ENCODE measurements at regions not wholly inside any gene's neighbourhood (a gene's known extent, or its start where the extent isn't known, plus 50 kb on each side); places are given as distances from the start of the nearest gene placed in this dataset.
"Not testable (repeated sequence)": the region's sequence is repeated elsewhere in the genome, so short reads cannot be mapped to it uniquely, and the experiment has no call there.

DNA sequence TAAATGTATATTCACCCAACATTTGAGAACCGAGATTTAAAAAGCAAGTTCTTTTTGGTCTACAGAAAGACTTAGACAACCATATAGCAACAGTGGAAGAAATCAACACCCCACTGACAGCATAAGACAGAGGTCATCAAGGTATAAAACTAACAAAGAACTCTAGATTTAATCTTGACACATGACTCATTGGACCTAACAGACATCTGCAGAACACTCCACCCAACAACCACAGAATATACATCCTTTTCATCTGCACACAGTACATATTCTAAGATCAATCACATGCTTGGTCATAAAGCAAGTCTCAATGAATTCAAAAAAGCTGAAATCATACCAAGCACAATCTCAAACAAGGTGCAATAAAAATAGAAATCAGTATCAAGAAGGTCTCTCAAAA is 65.8 kb downstream of the SPIN4 start:
- DNase-seq (ENCODE audit: extremely low read depth, low read depth) = no peak

DNA sequence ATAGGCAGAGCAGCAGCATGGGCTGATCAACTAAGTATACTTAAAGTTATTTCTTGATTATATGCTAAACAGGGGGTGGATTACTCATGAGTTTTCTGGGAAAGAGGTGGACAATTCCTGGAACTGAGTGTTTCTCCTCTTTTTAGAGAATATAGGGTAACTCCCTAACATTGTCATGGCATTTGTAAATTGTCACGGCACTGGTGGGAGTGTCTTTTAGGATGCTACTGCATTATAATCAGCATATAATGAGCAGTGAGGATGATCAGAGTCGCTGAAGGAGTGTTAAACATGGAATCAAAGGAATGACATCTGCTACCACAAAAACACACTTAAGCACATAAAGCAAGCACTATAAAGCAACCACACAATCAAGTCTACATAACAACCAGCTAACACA is 66.5 kb downstream of the SPIN4 start:
- DNase-seq (ENCODE audit: extremely low read depth, low read depth) = no peak

DNA sequence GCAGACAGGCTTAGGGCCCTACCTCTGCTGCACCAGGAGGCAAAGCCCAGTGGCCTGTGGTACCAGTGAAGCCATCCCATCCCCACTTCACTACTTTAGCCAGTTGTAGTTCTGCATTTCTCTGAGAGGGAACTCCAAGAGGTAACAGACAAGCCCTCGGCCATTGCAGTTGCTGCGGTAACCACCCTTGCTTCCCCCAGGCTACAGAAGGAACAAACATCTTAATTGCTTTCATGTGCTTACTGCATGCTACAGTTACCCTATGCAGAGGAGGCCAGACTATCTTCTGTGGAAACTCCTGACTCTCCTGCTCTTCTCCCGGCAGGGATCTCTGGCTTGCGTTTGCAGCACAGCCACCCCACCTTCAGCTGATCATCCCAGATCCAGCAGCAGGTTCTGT is 67.8 kb downstream of the SPIN4 start:
- no peak for DNase-seq (ENCODE audit: extremely low read depth, low read depth)

DNA sequence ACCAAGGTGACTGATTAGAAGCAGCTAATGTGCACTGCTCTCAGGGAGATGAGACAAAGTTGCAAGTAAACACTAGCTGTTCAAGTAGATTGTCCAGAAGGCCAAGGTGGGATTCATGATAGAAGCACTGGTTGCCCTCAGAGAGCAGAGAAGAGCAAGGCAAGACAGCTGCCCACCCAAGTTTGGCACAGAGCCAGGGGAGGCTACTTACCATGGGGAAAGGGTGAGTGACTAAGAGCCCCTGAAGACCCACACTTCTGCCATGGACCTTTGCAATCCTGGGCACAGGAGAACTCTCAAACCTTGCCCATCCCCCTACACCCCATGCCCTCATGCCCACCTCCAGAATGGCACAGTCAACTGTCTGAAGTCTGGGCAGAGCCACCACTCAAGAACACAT is 68.3 kb downstream of the SPIN4 start:
- no peak for DNase-seq (ENCODE audit: extremely low read depth, low read depth)

DNA sequence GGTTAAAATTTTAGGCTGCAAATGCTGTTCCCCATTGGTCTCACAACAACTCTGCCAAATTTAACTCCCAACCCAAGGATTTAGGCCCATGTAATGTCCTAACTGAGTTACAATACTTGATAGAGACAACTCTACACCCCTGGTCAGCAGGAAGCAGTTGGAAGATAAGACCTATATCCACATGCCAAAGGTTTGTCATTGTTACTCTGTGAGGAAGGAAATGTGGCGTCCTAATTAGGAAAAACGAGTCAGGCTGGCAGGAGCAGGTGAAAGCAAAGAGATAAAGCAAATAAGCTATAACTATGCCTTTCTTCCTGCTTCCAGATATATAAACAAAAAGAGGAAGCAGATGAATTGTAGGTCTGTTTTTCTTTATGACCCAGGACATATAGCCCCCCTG is 69.1 kb downstream of the SPIN4 start:
- DNase-seq (ENCODE audit: extremely low read depth, low read depth) = no peak

DNA sequence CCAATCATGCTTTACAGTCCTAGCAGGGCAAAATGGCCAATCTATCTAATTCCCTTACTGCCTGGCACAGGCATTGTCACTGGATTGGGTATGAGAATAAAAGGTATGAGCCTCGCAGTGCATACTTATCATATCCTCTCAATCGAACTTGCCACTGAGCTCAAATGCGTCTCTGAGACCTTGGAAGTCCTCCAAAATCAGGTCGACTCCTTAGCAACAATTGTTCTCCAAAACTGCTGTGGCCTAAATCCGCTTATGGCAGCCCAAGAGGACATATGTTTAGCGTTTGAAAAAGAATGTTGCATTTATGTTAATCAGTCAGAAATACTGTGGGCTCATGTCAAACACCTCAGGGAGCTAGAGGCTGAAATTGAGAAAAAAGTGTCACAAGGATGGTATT is 69.7 kb downstream of the SPIN4 start:
- no peak for DNase-seq (ENCODE audit: extremely low read depth, low read depth)

DNA sequence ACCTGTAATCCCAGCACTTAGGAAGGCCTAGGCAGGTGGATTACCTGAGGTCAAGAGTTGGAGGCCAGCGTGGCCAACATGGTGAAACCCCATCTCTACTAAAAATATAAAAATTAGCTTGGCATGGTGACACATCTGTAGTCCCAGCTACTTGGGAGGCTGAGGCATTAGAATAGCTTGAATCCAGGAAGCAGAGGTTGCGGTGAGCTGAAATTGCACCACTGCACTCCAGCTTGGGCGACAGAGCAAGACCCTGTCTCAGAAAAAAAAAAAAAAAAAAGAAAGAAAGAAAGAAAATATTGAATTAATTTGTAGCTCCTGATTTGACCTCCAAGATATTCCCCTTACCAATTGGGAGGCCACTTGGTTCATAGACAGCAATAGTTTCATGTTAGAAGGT is 73.7 kb downstream of the SPIN4 start:
- not testable (repeated sequence) for DNase-seq (ENCODE audit: extremely low read depth, low read depth)

DNA sequence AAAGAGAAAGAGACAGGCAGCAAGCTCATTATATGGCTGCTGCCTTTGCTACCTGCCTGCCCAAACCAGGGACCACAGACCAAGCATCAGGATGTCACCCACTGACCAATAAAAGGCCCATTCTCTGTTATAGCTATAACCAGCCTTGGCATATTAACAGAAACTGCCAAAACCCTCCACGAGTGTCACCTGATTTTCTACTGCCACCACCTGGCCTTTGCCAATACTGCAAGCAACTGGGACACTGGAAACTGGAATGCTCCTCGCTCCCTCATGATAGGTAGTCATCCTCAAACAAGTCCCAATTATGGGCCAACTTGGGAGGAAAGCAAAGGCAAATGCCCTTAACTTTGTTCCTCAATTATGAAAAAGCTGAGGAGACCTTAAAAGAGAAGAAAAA is 76.0 kb downstream of the SPIN4 start:
- DNase-seq (ENCODE audit: extremely low read depth, low read depth) = peak; percentile 8

DNA sequence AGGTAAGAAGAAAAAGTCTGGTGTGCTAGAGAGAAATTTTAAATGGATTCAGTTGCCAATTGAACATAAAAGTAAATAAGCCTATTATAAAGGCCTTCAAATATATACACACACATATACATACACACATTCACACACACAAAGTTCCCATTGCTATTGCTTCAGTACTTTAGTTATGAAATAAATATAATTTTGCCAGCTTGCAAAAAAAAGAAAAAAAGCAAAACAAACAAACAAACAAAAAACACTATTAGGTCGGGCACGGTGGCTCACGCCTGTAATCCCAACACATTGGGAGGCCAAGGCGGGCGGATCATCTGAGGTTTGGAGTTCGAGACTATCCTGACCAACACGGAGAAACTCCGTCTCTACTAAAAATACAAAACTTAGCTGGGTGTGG is 80.3 kb downstream of the SPIN4 start:
- DNase-seq (ENCODE audit: extremely low read depth, low read depth) = no peak

DNA sequence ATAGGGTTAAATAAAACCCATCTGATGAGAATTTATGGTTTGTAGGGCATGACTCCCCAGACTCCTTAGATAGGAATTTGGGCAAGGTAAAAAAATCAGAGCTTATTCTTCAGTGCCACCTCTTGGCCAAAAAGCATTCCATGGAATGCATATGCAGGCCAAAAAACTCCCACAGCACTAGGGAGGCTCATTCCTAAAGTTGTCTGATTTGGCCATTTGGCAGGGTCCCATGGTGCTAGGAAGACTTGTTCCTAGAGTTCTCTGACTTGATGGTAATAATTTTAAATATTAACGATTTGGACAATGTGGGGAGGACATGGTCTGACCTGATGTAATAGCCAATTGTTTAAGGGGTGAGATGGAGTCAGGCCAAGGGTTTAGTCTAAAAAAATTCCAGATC is 93.0 kb downstream of the SPIN4 start:
- no peak for DNase-seq (ENCODE audit: extremely low read depth, low read depth)

DNA sequence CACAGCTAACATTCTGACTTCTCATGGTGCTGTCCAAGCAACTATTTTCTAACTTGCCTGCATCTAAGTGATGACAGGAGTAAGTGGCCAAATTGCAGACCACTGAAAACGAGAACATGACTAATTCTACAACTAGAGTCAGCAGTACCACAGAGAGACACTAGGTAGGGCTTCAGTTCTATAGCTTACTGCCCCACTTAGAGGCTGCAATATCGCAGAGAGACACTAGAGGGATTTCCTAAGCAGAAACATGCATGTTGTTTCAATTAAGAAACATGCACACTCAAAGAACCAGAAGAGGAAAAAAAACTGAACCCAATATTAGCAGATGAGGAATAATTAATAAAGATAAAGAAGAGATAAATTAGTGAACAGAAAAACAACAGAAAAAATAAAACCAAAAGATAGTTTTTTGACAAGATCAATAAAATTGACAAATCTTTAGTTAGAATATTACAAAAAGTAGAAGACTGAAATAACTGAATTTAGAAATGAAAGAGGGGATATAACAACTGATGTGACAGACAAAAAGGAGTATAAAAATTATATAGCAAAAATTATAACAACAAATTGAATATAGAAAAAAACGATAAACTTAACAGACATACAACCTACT is 100.8 kb downstream of the SPIN4 start:
- DNase-seq (ENCODE audit: extremely low read depth, low read depth) = peak; percentile 60

DNA sequence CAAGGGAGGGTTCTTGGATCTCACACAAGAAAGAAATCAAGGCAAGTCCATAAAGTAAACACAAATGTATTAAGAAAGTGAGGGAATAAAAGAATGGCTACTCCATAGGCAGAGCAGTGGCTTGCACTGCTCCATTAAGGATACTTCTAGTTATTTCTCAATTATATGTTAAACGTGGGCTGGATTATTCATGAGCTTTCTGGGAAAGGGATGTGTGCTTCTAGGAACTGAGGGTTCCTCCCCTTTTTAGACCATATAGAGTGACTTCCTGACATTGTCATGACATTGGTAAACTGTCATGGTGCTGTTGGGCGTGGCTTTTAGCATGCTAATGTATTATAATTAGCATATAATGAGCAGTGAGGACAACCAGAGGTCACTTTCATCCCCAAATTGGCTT is 108.4 kb downstream of the SPIN4 start:
- not testable (repeated sequence) for DNase-seq (ENCODE audit: extremely low read depth, low read depth)

DNA sequence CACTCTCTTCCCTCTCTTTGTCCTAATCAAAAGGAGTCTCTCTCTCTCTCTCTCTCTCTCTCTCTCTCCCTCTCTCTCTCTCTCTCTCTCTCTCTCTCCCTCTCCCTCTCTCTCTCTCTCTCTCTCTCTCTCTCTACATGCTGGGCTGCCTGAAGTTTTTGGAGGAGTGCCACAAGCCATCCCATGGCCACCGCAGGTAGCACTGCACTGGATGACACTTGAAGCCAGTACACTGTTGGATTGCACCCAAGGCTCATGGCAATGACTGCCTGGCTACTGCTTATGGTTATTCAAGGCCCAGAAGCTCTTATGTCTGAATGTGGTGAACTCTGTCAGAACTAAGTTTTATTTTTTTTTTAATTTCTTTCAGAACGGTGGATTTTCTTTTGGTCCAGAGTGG is 115.2 kb downstream of the SPIN4 start:
- not testable (repeated sequence) for DNase-seq (ENCODE audit: extremely low read depth, low read depth)

DNA sequence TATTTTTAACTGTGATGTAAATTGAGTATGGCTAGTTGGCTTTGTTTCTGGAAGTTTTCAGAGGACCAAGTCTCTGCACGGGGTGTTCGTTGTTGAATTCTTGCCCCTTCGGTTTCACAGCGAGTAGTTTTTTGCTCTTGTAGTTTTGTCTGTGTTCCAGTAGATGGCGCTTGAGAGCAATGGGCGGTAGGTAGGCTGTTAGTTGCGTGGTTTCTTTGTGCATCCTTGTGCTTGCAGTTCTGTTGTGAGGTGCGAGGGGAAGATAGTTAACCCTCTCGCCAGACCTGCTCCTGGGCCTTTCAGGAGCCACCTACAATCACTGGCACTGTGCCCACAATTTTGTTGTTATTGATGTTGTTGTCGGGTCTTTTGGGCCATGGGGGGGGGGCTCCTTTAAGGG is 118.1 kb downstream of the SPIN4 start:
- DNase-seq (ENCODE audit: extremely low read depth, low read depth) = not testable (repeated sequence)

DNA sequence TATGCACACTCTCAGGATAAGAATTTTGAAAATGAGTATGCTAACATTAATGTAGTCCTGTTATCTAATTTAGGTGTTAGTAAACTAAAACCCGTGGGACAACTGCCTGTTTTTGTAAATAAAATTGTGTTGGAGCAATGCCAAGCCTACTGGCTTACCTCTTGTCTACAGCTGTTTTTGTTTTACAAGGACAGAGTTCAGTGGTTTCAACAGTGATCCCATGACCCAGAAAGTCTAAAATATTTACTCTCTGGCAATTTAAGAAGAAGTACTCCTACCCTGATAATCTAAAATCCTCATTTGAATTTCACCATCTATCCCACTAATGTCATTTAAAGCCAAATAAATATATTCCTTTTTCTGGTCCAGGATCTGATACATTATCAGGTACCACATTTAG is 132.9 kb downstream of the SPIN4 start:
- not testable (repeated sequence) for DNase-seq (ENCODE audit: extremely low read depth, low read depth)

DNA sequence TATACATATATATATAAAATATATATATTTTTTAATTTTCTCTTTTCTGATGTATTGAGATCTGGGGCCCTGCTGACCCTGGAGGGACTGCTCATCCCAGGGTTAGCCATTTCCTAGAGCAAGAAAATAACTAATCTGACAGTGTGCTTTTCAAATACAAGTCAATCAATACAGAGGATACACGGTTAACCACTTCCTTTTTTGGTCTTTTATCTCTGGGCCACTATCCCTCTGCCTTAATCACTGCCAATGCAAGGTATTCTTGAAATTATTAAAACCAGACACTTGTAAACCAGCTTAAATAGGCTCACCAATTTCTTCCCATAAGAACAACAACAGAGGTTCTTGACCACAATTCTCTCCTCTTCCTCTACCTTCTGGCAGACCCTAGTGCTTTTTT is 133.6 kb downstream of the SPIN4 start:
- not testable (repeated sequence) for DNase-seq (ENCODE audit: extremely low read depth, low read depth)

DNA sequence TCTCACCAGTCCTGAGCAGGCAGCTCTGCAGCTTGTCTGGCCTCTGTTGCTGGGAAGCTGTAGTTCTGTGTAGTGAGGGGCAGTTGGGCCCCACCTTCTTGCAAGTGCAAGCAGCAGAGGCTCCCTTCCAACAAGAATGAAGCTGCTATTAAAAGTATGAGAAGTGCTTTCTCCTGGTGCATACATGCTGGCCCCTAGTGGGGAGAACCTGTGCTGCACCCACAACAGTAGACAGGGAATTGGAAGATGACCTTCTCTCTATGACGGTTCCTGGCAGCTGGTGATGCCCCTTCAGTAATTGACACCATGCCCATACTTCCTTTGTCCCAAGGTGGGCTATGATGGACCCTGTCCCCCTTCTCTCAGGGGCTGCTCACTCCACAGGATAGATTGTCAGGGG is 141.5 kb downstream of the SPIN4 start:
- DNase-seq (ENCODE audit: extremely low read depth, low read depth) = not testable (repeated sequence)

DNA sequence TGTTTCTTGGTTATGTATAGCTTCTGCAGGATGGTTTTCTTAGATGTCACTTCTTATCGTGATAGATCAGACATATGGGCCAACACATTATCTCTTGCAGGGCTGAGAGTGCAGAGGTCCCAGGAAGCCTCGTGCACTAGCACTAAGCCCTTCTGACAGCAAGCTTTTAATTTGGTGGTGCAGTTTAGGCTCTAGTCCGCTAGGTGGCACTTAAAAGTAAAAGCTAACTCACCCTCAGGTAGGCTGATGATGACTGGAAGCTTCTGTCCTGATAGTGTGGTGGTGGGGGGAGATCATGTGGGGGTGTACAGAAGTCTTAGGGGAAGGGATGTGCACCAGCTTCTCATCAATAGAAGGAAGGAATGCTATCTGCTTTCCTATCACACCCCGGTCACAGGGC is 142.0 kb downstream of the SPIN4 start:
- DNase-seq (ENCODE audit: extremely low read depth, low read depth) = not testable (repeated sequence)

DNA sequence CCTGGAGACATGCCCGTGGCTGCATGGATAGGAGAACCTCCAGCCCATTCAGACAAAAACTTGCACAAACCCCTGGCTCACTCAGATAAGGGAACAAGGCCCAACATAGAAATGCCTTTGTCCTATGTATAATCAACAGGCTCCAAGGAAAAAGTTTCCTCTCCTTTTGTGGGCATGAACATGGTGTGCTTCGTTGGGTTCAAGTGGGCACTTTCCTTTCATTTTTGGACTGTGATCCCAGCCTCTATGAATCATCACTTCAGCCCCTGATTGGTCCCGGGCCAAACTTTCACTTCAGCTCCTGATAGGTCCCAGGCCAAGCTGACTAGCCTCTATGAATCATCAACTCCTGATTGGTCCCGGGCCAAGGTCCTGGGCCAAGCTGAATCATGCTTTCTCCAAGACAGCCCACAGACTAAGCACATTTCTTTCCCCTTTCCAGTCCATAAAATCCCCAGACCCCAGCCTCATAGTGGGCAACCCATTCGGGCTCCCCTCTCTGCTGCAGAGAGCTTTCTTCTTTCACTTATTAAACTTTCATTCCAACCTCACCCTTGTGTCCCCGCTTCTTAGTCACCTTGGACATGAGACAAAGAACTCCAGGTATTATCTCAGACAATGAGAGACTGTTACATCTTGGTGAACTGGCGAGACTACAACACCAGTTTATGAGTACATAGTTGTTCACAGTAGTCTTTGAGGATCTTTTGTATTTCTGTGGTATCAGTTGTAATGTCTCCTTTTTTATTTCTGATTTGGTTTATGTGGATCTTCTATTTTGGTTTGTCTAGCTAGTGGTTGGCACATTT is 146.7 kb downstream of the SPIN4 start:
- DNase-seq (ENCODE audit: extremely low read depth, low read depth) = not testable (repeated sequence)

DNA sequence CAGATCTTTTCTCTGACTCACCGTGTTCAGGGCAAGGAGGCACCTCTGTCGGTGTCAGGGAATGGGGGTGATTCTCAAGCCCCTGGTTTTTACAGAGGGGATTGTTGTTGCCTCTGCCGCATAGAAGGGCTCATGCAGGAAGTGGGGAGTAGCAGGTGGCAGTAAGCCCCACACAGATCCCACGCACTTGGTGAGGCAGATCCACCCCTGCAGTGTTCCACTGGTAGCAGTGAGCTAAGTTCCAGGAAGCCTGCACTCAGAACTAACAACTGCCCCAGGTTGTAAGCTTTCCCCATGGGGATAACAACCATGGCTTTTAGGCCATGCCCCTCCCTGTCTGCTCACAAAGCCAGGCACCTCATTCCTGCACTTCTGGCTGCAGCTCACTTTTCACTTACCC is 149.1 kb downstream of the SPIN4 start:
- not testable (repeated sequence) for DNase-seq (ENCODE audit: extremely low read depth, low read depth)

DNA sequence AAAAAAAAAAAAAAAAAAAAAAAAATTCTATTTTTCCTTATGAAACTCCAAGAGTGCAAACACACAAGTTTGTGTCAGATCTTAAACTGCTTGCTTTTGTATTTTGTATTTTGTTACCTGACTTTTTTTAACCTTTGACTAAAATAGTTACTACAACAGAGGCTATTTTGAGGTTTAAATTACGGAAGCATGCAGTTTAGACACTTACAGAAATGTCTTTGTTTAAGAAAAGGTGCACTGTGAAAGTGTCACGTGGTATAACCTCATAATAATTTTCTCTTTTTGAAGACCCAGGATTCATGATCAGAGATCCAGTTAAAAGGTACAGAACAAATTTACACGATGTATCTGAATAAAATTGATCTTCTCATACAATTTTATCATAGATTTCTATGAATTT is 152.4 kb downstream of the SPIN4 start:
- DNase-seq (ENCODE audit: extremely low read depth, low read depth) = not testable (repeated sequence)

DNA sequence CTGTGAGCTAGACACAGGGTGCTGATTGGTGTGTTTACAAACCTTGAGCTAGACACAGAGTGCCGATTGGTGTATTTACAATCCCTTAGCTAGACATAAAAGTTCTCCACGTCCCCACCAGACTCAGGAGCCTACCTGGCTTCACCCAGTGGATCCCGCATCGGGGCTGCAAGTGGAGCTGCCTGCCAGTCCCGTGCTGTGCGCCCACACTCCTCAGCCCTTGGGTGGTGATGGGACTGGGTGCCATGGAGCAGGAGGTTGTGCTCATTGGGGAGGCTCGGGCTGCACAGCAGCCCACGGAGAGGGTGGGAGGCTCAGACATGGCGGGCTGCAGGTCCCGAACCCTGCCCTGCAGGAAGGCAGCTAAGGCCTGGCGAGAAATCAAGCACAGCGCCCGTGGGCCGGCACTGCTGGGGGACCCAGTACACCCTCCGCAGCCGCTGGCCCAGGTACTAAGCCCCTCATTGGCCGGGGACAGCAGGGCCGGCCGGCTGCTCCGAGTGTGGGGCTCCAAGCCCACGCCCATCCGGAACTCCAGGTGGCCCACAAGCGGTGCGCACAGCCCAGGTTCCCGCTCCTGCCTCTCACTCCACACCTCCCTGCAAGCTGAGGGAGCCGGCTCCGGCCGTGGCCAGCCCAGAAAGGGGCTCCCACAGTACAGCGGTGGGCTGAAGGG is 158.6 kb downstream of the SPIN4 start:
- DNase-seq (ENCODE audit: extremely low read depth, low read depth) = not testable (repeated sequence)

Measured in NCI-H460 (cell line).